Ureter (tissue), 1 donor: ENCODE measurements at regions not wholly inside any gene's neighbourhood (a gene's known extent, or its start where the extent isn't known, plus 50 kb on each side); places are given as distances from the start of the nearest gene placed in this dataset.

Experiments used
- DNase-seq: peaks from one replicate; pipeline ENCODE4 v3.0.0-alpha.2; 2020; ENCODE audit warnings: low spot score
- donor health status: DM: yes; HTN: yes; CAD: no.

DNA sequence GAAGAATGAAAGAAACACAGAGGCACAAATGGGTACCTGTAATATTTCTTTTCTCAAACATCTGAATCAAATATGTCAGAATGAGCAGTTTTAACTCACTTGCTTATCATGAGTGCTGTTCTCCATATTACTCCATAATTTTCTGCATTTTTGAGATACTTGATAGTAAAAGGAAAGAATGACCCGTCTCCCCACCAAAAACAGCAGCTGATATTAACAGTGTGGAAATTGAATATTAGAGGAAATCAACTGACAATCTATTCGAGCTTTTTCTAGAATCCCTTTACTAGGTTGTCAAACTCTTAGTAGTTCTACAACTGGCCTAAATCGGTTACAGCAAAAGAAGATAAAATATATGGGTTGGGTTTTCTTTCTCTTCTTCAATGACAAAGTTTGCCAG lies 49.9 kb upstream of the HELT start:
- DNase-seq = no peak
